ENCODE measurements at regions not wholly inside any gene's neighbourhood (a gene's known extent, or its start where the extent isn't known, plus 50 kb on each side); places are given as distances from the start of the nearest gene placed in this dataset.
"Not testable (repeated sequence)": the region's sequence is repeated elsewhere in the genome, so short reads cannot be mapped to it uniquely, and the experiment has no call there.

- peak; percentile 38 for DNase-seq
These were observed 414.2 kb upstream of the CHAC2 start for GRCh38 chr2:53353135-53354114.

- no peak for DNase-seq
These were observed 420.3 kb upstream of the CHAC2 start for GRCh38 chr2:53347269-53347668.

GRCh38 chr2:53342248-53342647 is 425.4 kb upstream of the CHAC2 start:
- DNase-seq = no peak

- no peak for DNase-seq
These were observed 433.0 kb upstream of the CHAC2 start for GRCh38 chr2:53334610-53335009.

- no peak for DNase-seq
These were observed 435.9 kb upstream of the CHAC2 start for GRCh38 chr2:53331667-53332066.

GRCh38 chr2:53317861-53318260 is 449.7 kb upstream of the CHAC2 start:
- no peak for DNase-seq

GRCh38 chr2:53315149-53315548 is 452.5 kb upstream of the CHAC2 start:
- DNase-seq = no peak

GRCh38 chr2:53314718-53315117 is 452.9 kb upstream of the CHAC2 start:
- DNase-seq = no peak

- DNase-seq = not testable (repeated sequence)
These were observed 454.0 kb upstream of the CHAC2 start for GRCh38 chr2:53313644-53314043.

- DNase-seq = no peak
These were observed 454.9 kb upstream of the CHAC2 start for GRCh38 chr2:53312721-53313120.

GRCh38 chr2:53312181-53312580 is 455.4 kb upstream of the CHAC2 start:
- no peak for DNase-seq

- DNase-seq = no peak
These were observed 464.5 kb upstream of the CHAC2 start for GRCh38 chr2:53303012-53303578.

- DNase-seq = no peak
These were observed 465.1 kb upstream of the CHAC2 start for GRCh38 chr2:53302455-53302854.

- DNase-seq = no peak
These were observed 478.1 kb upstream of the CHAC2 start for GRCh38 chr2:53289309-53290006.

- no peak for DNase-seq
These were observed 481.3 kb upstream of the CHAC2 start for GRCh38 chr2:53286345-53286744.

- no peak for DNase-seq
These were observed 491.9 kb upstream of the CHAC2 start for GRCh38 chr2:53275743-53276142.

- DNase-seq = no peak
These were observed 499.0 kb upstream of the CHAC2 start for GRCh38 chr2:53268626-53269025.

GRCh38 chr2:53268086-53268485 is 499.5 kb upstream of the CHAC2 start:
- DNase-seq = no peak

GRCh38 chr2:53265544-53266299 is 501.9 kb upstream of the CHAC2 start:
- DNase-seq = no peak

- no peak for DNase-seq
These were observed 507.0 kb upstream of the CHAC2 start for GRCh38 chr2:53260568-53260967.

GRCh38 chr2:53259395-53260009 is 508.1 kb upstream of the CHAC2 start:
- no peak for DNase-seq

GRCh38 chr2:53257287-53257686 is 510.3 kb upstream of the CHAC2 start:
- DNase-seq = no peak

All from right hindlimb (tissue), 1 donor.